ENCODE measurements at regions not wholly inside any gene's neighbourhood (a gene's known extent, or its start where the extent isn't known, plus 50 kb on each side); places are given as distances from the start of the nearest gene placed in this dataset.
A peak's percentile ranks its signal among the peaks of the same experiment; 100 is the strongest.

DNA sequence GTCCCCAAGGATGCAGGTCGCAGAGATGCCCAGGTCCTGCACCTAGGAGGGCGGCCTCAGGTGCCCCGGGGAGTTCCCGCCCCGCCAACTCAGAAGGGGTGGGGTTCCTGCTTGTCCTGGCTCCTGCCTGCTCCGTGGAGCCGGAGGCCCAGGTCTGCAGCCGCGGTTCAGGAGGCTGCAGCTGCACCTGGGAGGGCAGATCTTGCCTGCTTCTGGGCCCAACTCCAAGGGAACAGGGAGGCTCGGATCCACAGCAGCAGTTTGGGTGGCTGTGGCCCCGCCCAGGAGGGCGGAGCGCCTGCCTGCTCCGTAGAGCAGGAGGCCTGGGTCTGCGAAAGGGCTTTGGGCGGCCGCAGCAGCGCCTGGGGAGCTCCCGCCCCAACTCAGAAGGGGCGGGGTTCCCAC, 108.2 kb upstream of the EGR2 start:
- peaks cover 10% of the 10 kb centered on the region for H3K4me1 ChIP-seq (ENCODE audit: control insufficient read depth, extremely low read depth, insufficient read depth, low read length)
- H3K9me1 ChIP-seq (ENCODE audit: control insufficient read depth, extremely low read depth, insufficient read depth, low read length): no peaks in the 10 kb centered on the region
- dilution Hi-C loops (cut with MboI; ENCODE audit: extremely low pct_ligation_motif_present, low sequenced_read_pairs): no loop called here
- peak; percentile 65 for FAIRE-seq
- H3K4me3 ChIP-seq (ENCODE audit: control insufficient read depth in 2 of 3, extremely low read depth in 1 of 3, insufficient read depth in 2 of 3, low read depth in 1 of 3, low read length in 3 of 3): peak overlapping the region in 1 of 3 experiments; percentile 32
- no peaks in the 10 kb centered on the region for H3K27me3 ChIP-seq (ENCODE audit: control insufficient read depth, extremely low read depth, insufficient read depth, low read length)
- no peaks in the 10 kb centered on the region for H3K36me3 ChIP-seq (ENCODE audit: control insufficient read depth in 2 of 2, extremely low read depth in 1 of 2, insufficient read depth in 2 of 2, low read length in 2 of 2)
- H3K9ac ChIP-seq (ENCODE audit: control insufficient read depth, extremely low read depth, insufficient read depth, low read length): peak overlapping the region; percentile 28
- no peaks in the 10 kb centered on the region for H3K9me3 ChIP-seq (ENCODE audit: control insufficient read depth, low read depth, low read length)
- peak overlapping the region; percentile 77 for H2AFZ ChIP-seq (ENCODE audit: control insufficient read depth, low read length)
- H4K20me1 ChIP-seq (ENCODE audit: control insufficient read depth, extremely low read depth, insufficient read depth, low read length): no peaks in the 10 kb centered on the region
- no peak for TF ChIP-seq EZH2 (IDR thresholded peaks at IDR 0.05; ENCODE audit: low read length)
- TF ChIP-seq, protein P1, sequence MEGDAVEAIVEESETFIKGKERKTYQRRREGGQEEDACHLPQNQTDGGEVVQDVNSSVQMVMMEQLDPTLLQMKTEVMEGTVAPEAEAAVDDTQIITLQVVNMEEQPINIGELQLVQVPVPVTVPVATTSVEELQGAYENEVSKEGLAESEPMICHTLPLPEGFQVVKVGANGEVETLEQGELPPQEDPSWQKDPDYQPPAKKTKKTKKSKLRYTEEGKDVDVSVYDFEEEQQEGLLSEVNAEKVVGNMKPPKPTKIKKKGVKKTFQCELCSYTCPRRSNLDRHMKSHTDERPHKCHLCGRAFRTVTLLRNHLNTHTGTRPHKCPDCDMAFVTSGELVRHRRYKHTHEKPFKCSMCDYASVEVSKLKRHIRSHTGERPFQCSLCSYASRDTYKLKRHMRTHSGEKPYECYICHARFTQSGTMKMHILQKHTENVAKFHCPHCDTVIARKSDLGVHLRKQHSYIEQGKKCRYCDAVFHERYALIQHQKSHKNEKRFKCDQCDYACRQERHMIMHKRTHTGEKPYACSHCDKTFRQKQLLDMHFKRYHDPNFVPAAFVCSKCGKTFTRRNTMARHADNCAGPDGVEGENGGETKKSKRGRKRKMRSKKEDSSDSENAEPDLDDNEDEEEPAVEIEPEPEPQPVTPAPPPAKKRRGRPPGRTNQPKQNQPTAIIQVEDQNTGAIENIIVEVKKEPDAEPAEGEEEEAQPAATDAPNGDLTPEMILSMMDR (optimal IDR thresholded peaks at IDR 0.05 in 1 of 3, IDR thresholded peaks at IDR 0.05 in 1 of 3, conservative IDR thresholded peaks at IDR 0.05 in 1 of 3; ENCODE audit: extremely low read depth in 1 of 3, insufficient read depth in 2 of 3, low read length in 3 of 3): no peak
- peak; percentile 36 for DNase-seq (ENCODE audit: low read depth, low spot score)
- no peaks in the 10 kb centered on the region for H3K79me2 ChIP-seq (ENCODE audit: control insufficient read depth, insufficient read depth, low read length)
- H3K27ac ChIP-seq (ENCODE audit: control insufficient read depth, insufficient read depth, low read length): no peak overlapping the region
- peak overlapping the region; percentile 75 for H3K4me2 ChIP-seq (ENCODE audit: control insufficient read depth, extremely low read depth, insufficient read depth, low read depth, low read length)

DNA sequence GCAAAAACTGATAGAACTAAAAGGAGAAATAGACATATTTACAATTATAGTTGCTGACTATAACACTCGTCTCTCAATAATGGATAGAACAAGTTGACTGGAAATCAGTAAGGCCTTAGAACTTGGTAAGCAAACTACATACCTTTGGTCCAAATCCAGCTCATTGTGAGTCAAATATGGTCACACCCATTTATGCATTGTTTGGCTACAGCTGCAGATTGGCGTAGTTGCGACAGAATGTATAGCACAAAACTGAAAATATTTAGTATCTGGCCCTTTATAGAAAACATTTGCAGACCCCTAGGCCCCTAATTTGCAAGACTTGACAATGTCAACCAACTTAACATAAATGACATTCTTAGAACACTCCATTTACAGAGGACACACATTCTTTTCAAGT, 103.6 kb upstream of the EGR2 start:
- no peak overlapping the region for H3K4me3 ChIP-seq (ENCODE audit: control insufficient read depth in 2 of 3, extremely low read depth in 1 of 3, insufficient read depth in 2 of 3, low read depth in 1 of 3, low read length in 3 of 3)
- no peak overlapping the region for H3K27ac ChIP-seq (ENCODE audit: control insufficient read depth, insufficient read depth, low read length)
- H4K20me1 ChIP-seq (ENCODE audit: control insufficient read depth, extremely low read depth, insufficient read depth, low read length): no peaks in the 10 kb centered on the region
- H3K27me3 ChIP-seq (ENCODE audit: control insufficient read depth, extremely low read depth, insufficient read depth, low read length): no peaks in the 10 kb centered on the region
- TF ChIP-seq EZH2 (IDR thresholded peaks at IDR 0.05; ENCODE audit: low read length): no peak
- TF ChIP-seq, protein P1 (optimal IDR thresholded peaks at IDR 0.05 in 1 of 3, IDR thresholded peaks at IDR 0.05 in 1 of 3, conservative IDR thresholded peaks at IDR 0.05 in 1 of 3; ENCODE audit: extremely low read depth in 1 of 3, insufficient read depth in 2 of 3, low read length in 3 of 3): no peak
- dilution Hi-C loops (cut with MboI; ENCODE audit: extremely low pct_ligation_motif_present, low sequenced_read_pairs): no loop called here
- no peaks in the 10 kb centered on the region for H3K36me3 ChIP-seq (ENCODE audit: control insufficient read depth in 2 of 2, extremely low read depth in 1 of 2, insufficient read depth in 2 of 2, low read length in 2 of 2)
- H3K9me1 ChIP-seq (ENCODE audit: control insufficient read depth, extremely low read depth, insufficient read depth, low read length): no peaks in the 10 kb centered on the region
- H2AFZ ChIP-seq (ENCODE audit: control insufficient read depth, low read length): no peak overlapping the region
- DNase-seq (ENCODE audit: low read depth, low spot score) (peak; percentile 30), FAIRE-seq (no peak)
- H3K79me2 ChIP-seq (ENCODE audit: control insufficient read depth, insufficient read depth, low read length): no peaks in the 10 kb centered on the region
- H3K9me3 ChIP-seq (ENCODE audit: control insufficient read depth, low read depth, low read length): no peaks in the 10 kb centered on the region
- no peak overlapping the region for H3K9ac ChIP-seq (ENCODE audit: control insufficient read depth, extremely low read depth, insufficient read depth, low read length)
- peaks cover 24% of the 10 kb centered on the region for H3K4me1 ChIP-seq (ENCODE audit: control insufficient read depth, extremely low read depth, insufficient read depth, low read length)
- H3K4me2 ChIP-seq (ENCODE audit: control insufficient read depth, extremely low read depth, insufficient read depth, low read depth, low read length): peak overlapping the region; percentile 19

Data from keratinocyte (primary cell).